HEK293 (cell line): ENCODE measurements at regions not wholly inside any gene's neighbourhood (a gene's known extent, or its start where the extent isn't known, plus 50 kb on each side); places are given as distances from the start of the nearest gene placed in this dataset.

ENCODE experiments used
- CTCF ChIA-PET: fragments of 350-600 bp; formaldehyde crosslinking; extraction: SDS; loops from one replicate; lab custom pipeline; 2021; ENCODE audit warnings: antibody characterized with exemption; lab: Yijun Ruan, JAX
- POLR2A ChIA-PET: fragments of 300-600 bp; formaldehyde crosslinking; extraction: SDS; loops from one replicate; lab custom pipeline; 2020; ENCODE audit warnings: antibody characterized with exemption, inconsistent platforms; lab: Yijun Ruan, JAX
- H3K27ac ChIP-seq: fragments of 200-500 bp; sonication (Bioruptor generic); 2 replicates; pipeline ENCODE4 v1.5.1; 2014; ENCODE audit warnings: low read depth, low read length, control low read depth, inconsistent platforms; ENCODE audit errors: extremely low read depth
- H3K36me3 ChIP-seq, 2 experiments: fragments of 200-500 bp in 1 of 2; sonication (Bioruptor generic) in 1 of 2; 1 replicate in 1 of 2; 2 replicates in 1 of 2; pipeline ENCODE4 v1.5.1; 2014 to 2017; ENCODE audit warnings: inconsistent platforms in 2 of 2, low read length in 2 of 2; ENCODE audit not compliant: control insufficient read depth in 2 of 2, insufficient read depth in 1 of 2
- H3K4me1 ChIP-seq: fragments of 200-500 bp; sonication (Bioruptor generic); 2 replicates; pipeline ENCODE4 v1.5.1; 2014; ENCODE audit warnings: mild to moderate bottlenecking, low read length, inconsistent platforms; ENCODE audit not compliant: control insufficient read depth, insufficient read depth
- H3K4me3 ChIP-seq: 2 replicates; pipeline ENCODE4 v1.5.1; 2011; ENCODE audit warnings: low read depth, mild to moderate bottlenecking, control low read depth, low read length, moderate library complexity
- H3K9me3 ChIP-seq: fragments of 200-500 bp; sonication (Bioruptor generic); 2 replicates; pipeline ENCODE4 v1.5.1; 2014; ENCODE audit warnings: low read depth, low read length, inconsistent platforms; ENCODE audit not compliant: control insufficient read depth, insufficient read depth
- EGR2 ChIP-seq: fragments of 450-650 bp; formaldehyde crosslinking; IDR thresholded peaks from 2 replicates; pipeline ENCODE4 v1.5.1; 2016; ENCODE audit warnings: low read depth, missing biosample characterization, missing genetic modification characterization
- GLIS1 ChIP-seq: fragments of 450-650 bp; formaldehyde crosslinking; IDR thresholded peaks from 2 replicates; pipeline ENCODE4 v1.5.1; 2016; ENCODE audit warnings: missing biosample characterization, missing genetic modification characterization
- ZBTB21 ChIP-seq: fragments of 450-650 bp; formaldehyde crosslinking; IDR thresholded peaks from 2 replicates; pipeline ENCODE4 v1.5.1; 2017; ENCODE audit warnings: missing biosample characterization, missing genetic modification characterization
- ZEB2 ChIP-seq: fragments of 450-650 bp; formaldehyde crosslinking; IDR thresholded peaks from 2 replicates; pipeline ENCODE4 v1.5.1; 2016; ENCODE audit warnings: missing biosample characterization, missing genetic modification characterization
- ZNF132 ChIP-seq: fragments of 450-650 bp; formaldehyde crosslinking; IDR thresholded peaks from 2 replicates; pipeline ENCODE4 v1.5.1; 2017; ENCODE audit warnings: missing biosample characterization, missing genetic modification characterization, borderline replicate concordance
- ZNF157 ChIP-seq: fragments of 450-650 bp; formaldehyde crosslinking; IDR thresholded peaks from 2 replicates; pipeline ENCODE4 v1.5.1; 2016; ENCODE audit warnings: missing biosample characterization, missing genetic modification characterization
- ZNF2 ChIP-seq: fragments of 450-650 bp; formaldehyde crosslinking; IDR thresholded peaks from 2 replicates; pipeline ENCODE4 v1.5.1; 2016; ENCODE audit warnings: missing biosample characterization, missing genetic modification characterization
- ZNF248 ChIP-seq: fragments of 450-650 bp; formaldehyde crosslinking; IDR thresholded peaks from 2 replicates; pipeline ENCODE4 v1.5.1; 2017; ENCODE audit warnings: missing biosample characterization, missing genetic modification characterization
- ZNF341 ChIP-seq: fragments of 450-650 bp; formaldehyde crosslinking; IDR thresholded peaks from 2 replicates; pipeline ENCODE4; 2016; ENCODE audit warnings: low read depth, missing biosample characterization, missing genetic modification characterization
- ZNF521 ChIP-seq: fragments of 450-650 bp; formaldehyde crosslinking; IDR thresholded peaks from 2 replicates; pipeline ENCODE4 v1.5.1; 2017; ENCODE audit warnings: missing biosample characterization, mild to moderate bottlenecking, missing genetic modification characterization
- ZNF560 ChIP-seq: fragments of 450-650 bp; formaldehyde crosslinking; IDR thresholded peaks from 2 replicates; pipeline ENCODE4 v1.5.1; 2017; ENCODE audit warnings: missing biosample characterization, missing genetic modification characterization, borderline replicate concordance
- ZNF626 ChIP-seq: fragments of 450-650 bp; sonication (Bioruptor Pico); formaldehyde crosslinking; IDR thresholded peaks from 2 replicates; pipeline ENCODE4 v1.5.1; 2018; ENCODE audit warnings: missing biosample characterization, missing genetic modification characterization, inconsistent platforms
- ZNF777 ChIP-seq: fragments of 450-650 bp; formaldehyde crosslinking; IDR thresholded peaks from 2 replicates; pipeline ENCODE4 v1.5.1; 2017; ENCODE audit warnings: missing biosample characterization, missing genetic modification characterization, borderline replicate concordance
- ZNF785 ChIP-seq: fragments of 450-650 bp; formaldehyde crosslinking; IDR thresholded peaks from 2 replicates; pipeline ENCODE4 v1.5.1; 2016; ENCODE audit warnings: missing biosample characterization, missing genetic modification characterization
- TF ChIP-seq, protein P1 (sequence below): fragments of 450-650 bp; formaldehyde crosslinking; IDR thresholded peaks from 2 replicates; pipeline ENCODE4; 2016; ENCODE audit warnings: missing biosample characterization, missing genetic modification characterization
- TF ChIP-seq, protein P2 (sequence below): fragments of 450-650 bp; formaldehyde crosslinking; IDR thresholded peaks from 2 replicates; pipeline ENCODE4 v1.5.1; 2016; ENCODE audit warnings: missing biosample characterization, missing genetic modification characterization
- TF ChIP-seq, protein P3 (sequence below): fragments of 450-650 bp; formaldehyde crosslinking; IDR thresholded peaks from 2 replicates; pipeline ENCODE4 v1.5.1; 2017; ENCODE audit warnings: missing biosample characterization, missing genetic modification characterization
- TF ChIP-seq, protein P4 (sequence below): fragments of 450-650 bp; formaldehyde crosslinking; IDR thresholded peaks from 2 replicates; pipeline ENCODE4 v1.5.1; 2016; ENCODE audit warnings: missing biosample characterization, missing genetic modification characterization
- TF ChIP-seq, protein P5 (sequence below): fragments of 450-650 bp; IDR thresholded peaks from 2 replicates; pipeline ENCODE4 v1.5.1; 2018; ENCODE audit warnings: missing biosample characterization, missing genetic modification characterization

DNA sequence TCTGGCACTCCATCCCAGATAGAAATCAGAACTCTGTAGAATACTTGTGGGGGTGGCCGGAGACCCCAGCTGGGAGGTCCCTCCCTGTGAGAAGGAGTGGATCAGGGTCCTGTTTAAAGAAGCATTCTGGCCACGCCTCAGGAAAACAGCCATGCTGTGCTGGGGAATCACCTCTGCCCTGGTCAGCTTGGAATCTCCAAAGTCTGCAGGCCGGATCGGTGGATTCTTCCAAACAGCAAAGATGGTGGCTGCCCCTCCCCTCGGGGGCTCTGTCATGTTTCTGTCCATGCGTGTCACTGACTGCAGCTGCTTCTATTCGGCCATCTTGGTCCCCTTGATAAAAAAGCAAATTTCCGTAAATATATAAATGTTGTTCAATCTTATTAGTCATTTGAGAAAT is 365.9 kb downstream of the JRKL start:
- no peaks in the 10 kb centered on the region for H3K4me1 ChIP-seq
- H3K36me3 ChIP-seq, result no peaks in the 10 kb centered on the region
- no peak overlapping the region for H3K27ac ChIP-seq
- H3K9me3 ChIP-seq, result no peaks in the 10 kb centered on the region
- no peak overlapping the region for H3K4me3 ChIP-seq
- TF ChIP-seq GLIS1 (tag by site-specific recombination), result no peak
- no peak for TF ChIP-seq EGR2 (tag by site-specific recombination)
- TF ChIP-seq, protein P1, sequence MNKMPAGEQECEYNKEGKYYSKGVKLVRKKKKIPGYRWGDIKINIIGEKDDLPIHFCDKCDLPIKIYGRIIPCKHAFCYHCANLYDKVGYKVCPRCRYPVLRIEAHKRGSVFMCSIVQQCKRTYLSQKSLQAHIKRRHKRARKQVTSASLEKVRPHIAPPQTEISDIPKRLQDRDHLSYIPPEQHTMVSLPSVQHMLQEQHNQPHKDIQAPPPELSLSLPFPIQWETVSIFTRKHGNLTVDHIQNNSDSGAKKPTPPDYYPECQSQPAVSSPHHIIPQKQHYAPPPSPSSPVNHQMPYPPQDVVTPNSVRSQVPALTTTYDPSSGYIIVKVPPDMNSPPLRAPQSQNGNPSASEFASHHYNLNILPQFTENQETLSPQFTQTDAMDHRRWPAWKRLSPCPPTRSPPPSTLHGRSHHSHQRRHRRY, result no peak
- TF ChIP-seq ZNF560 (tag by site-specific recombination), result no peak
- no peak for TF ChIP-seq ZNF521 (tag by site-specific recombination)
- TF ChIP-seq ZNF157 (tag by site-specific recombination), result no peak
- TF ChIP-seq, protein P2, sequence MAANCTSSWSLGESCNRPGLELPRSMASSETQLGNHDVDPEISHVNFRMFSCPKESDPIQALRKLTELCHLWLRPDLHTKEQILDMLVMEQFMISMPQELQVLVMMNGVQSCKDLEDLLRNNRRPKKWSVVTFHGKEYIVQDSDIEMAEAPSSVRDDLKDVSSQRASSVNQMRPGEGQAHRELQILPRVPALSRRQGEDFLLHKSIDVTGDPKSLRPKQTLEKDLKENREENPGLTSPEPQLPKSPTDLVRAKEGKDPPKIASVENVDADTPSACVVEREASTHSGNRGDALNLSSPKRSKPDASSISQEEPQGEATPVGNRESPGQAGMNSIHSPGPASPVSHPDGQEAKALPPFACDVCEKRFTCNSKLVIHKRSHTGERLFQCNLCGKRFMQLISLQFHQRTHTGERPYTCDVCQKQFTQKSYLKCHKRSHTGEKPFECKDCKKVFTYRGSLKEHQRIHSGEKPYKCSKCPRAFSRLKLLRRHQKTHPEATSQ (tag by site-specific recombination), result no peak
- TF ChIP-seq, protein P3, sequence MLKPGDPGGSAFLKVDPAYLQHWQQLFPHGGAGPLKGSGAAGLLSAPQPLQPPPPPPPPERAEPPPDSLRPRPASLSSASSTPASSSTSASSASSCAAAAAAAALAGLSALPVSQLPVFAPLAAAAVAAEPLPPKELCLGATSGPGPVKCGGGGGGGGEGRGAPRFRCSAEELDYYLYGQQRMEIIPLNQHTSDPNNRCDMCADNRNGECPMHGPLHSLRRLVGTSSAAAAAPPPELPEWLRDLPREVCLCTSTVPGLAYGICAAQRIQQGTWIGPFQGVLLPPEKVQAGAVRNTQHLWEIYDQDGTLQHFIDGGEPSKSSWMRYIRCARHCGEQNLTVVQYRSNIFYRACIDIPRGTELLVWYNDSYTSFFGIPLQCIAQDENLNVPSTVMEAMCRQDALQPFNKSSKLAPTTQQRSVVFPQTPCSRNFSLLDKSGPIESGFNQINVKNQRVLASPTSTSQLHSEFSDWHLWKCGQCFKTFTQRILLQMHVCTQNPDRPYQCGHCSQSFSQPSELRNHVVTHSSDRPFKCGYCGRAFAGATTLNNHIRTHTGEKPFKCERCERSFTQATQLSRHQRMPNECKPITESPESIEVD (tag by site-specific recombination), result no peak
- no peak for TF ChIP-seq ZNF341 (tag by site-specific recombination)
- TF ChIP-seq, protein P4, sequence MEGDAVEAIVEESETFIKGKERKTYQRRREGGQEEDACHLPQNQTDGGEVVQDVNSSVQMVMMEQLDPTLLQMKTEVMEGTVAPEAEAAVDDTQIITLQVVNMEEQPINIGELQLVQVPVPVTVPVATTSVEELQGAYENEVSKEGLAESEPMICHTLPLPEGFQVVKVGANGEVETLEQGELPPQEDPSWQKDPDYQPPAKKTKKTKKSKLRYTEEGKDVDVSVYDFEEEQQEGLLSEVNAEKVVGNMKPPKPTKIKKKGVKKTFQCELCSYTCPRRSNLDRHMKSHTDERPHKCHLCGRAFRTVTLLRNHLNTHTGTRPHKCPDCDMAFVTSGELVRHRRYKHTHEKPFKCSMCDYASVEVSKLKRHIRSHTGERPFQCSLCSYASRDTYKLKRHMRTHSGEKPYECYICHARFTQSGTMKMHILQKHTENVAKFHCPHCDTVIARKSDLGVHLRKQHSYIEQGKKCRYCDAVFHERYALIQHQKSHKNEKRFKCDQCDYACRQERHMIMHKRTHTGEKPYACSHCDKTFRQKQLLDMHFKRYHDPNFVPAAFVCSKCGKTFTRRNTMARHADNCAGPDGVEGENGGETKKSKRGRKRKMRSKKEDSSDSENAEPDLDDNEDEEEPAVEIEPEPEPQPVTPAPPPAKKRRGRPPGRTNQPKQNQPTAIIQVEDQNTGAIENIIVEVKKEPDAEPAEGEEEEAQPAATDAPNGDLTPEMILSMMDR (tag by site-specific recombination), result no peak
- TF ChIP-seq, protein P5, sequence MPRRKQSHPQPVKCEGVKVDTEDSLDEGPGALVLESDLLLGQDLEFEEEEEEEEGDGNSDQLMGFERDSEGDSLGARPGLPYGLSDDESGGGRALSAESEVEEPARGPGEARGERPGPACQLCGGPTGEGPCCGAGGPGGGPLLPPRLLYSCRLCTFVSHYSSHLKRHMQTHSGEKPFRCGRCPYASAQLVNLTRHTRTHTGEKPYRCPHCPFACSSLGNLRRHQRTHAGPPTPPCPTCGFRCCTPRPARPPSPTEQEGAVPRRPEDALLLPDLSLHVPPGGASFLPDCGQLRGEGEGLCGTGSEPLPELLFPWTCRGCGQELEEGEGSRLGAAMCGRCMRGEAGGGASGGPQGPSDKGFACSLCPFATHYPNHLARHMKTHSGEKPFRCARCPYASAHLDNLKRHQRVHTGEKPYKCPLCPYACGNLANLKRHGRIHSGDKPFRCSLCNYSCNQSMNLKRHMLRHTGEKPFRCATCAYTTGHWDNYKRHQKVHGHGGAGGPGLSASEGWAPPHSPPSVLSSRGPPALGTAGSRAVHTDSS (tag by site-specific recombination), result no peak
- TF ChIP-seq ZNF777 (tag by site-specific recombination), result no peak
- TF ChIP-seq ZNF626 (tag by site-specific recombination), result no peak
- TF ChIP-seq ZEB2, result no peak
- no peak for TF ChIP-seq ZNF785 (tag by site-specific recombination)
- TF ChIP-seq ZBTB21 (tag by site-specific recombination), result no peak
- no peak for TF ChIP-seq ZNF248
- no peak for TF ChIP-seq ZNF2 (tag by site-specific recombination)
- ChIA-PET CTCF (no interaction called here), POLR2A (no interaction called here)

DNA sequence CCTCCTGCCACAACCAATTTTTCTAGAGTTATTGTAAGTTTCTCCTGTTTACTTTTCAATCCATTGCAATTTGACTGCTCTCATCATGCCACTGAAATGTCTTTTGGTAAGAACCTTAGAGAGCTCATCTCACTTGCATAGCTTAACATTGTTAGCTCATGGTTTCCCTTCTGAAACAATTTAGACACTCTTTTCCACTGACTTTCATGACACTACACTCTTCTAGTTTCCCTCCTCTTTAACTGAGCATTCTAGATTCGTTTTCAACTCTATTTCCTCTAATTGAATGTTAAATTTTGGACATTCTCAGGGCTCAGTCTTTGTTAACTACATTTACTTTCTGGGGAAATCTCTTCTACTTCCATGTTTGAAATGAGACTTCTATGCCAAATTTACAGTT is 369.1 kb downstream of the JRKL start:
- no peak overlapping the region for H3K27ac ChIP-seq
- no peaks in the 10 kb centered on the region for H3K9me3 ChIP-seq
- no peaks in the 10 kb centered on the region for H3K36me3 ChIP-seq
- H3K4me3 ChIP-seq, result no peak overlapping the region
- POLR2A ChIA-PET, result no interaction called here
- TF ChIP-seq ZNF132 (tag by site-specific recombination) (no peak), ZEB2 (no peak)
- CTCF ChIA-PET, result no interaction called here
- no peaks in the 10 kb centered on the region for H3K4me1 ChIP-seq
